Activated effector memory CD4-positive, alpha-beta T cell treated with anti-CD3 and anti-CD28 coated beads, Interleukin-2, amount 50 U/mL, for 16 hours (primary cell): ENCODE measurements at regions not wholly inside any gene's neighbourhood (a gene's known extent, or its start where the extent isn't known, plus 50 kb on each side); places are given as distances from the start of the nearest gene placed in this dataset.

Source experiments
- DNase-seq: peaks from one replicate; pipeline ENCODE4 v3.0.0-alpha.2; 2020

GRCh38 chr10:123421461-123421860 is 244.7 kb upstream of the GPR26 start:
- DNase-seq = no peak

- no peak for DNase-seq
Measured at GRCh38 chr10:123422261-123422660, 243.9 kb upstream of the GPR26 start.

- DNase-seq = no peak
Measured at GRCh38 chr10:123424537-123424936, 241.6 kb upstream of the GPR26 start.

- DNase-seq = no peak
Measured at GRCh38 chr10:123425680-123426079, 240.5 kb upstream of the GPR26 start.

GRCh38 chr10:123427165-123427786 is 238.9 kb upstream of the GPR26 start:
- no peak for DNase-seq

GRCh38 chr10:123428391-123428790 is 237.8 kb upstream of the GPR26 start:
- DNase-seq = no peak

- DNase-seq = no peak
Measured at GRCh38 chr10:123429706-123430221, 236.4 kb upstream of the GPR26 start.

- DNase-seq = no peak
Measured at GRCh38 chr10:123433539-123433938, 232.6 kb upstream of the GPR26 start.

- DNase-seq = no peak
Measured at GRCh38 chr10:123434435-123435039, 231.6 kb upstream of the GPR26 start.

- DNase-seq = no peak
Measured at GRCh38 chr10:123442901-123443300, 223.3 kb upstream of the GPR26 start.

GRCh38 chr10:123443924-123444323 is 222.2 kb upstream of the GPR26 start:
- DNase-seq = no peak

- DNase-seq = no peak
Measured at GRCh38 chr10:123445261-123445775, 220.8 kb upstream of the GPR26 start.

GRCh38 chr10:123446449-123447156 is 219.6 kb upstream of the GPR26 start:
- DNase-seq = no peak

- DNase-seq = no peak
Measured at GRCh38 chr10:123449234-123449962, 216.8 kb upstream of the GPR26 start.

- no peak for DNase-seq
Measured at GRCh38 chr10:123450956-123451605, 215.1 kb upstream of the GPR26 start.

GRCh38 chr10:123451618-123452245 is 214.4 kb upstream of the GPR26 start:
- no peak for DNase-seq

- DNase-seq = no peak
Measured at GRCh38 chr10:123454987-123455386, 211.2 kb upstream of the GPR26 start.

- no peak for DNase-seq
Measured at GRCh38 chr10:123455861-123456260, 210.3 kb upstream of the GPR26 start.

GRCh38 chr10:123458933-123459332 is 207.2 kb upstream of the GPR26 start:
- DNase-seq = no peak

GRCh38 chr10:123459371-123460091 is 206.6 kb upstream of the GPR26 start:
- no peak for DNase-seq

- no peak for DNase-seq
Measured at GRCh38 chr10:123462246-123462645, 203.9 kb upstream of the GPR26 start.
